HL-60 (cell line): ENCODE measurements at regions not wholly inside any gene's neighbourhood (a gene's known extent, or its start where the extent isn't known, plus 50 kb on each side); places are given as distances from the start of the nearest gene placed in this dataset.

Experiments
- CTCF ChIP-seq: IDR thresholded peaks from one replicate; pipeline ENCODE4 v1.5.1; 2011; ENCODE audit warnings: low read length, control low read depth, inconsistent platforms; ENCODE audit not compliant: insufficient read depth
- POLR2AphosphoS5 ChIP-seq: IDR thresholded peaks from 2 replicates; pipeline ENCODE4 v1.6.1; 2012; ENCODE audit warnings: low read depth
- REST ChIP-seq: IDR thresholded peaks from 2 replicates; pipeline ENCODE4 v1.6.1; 2012; ENCODE audit warnings: low read depth; ENCODE audit not compliant: insufficient replicate concordance

- TF ChIP-seq CTCF (no peak), POLR2AphosphoS5 (no peak), REST (no peak)
These were observed 183.4 kb downstream of the GOLGA6L6 start for GRCh38 chr15:20358066-20358778.
